GM19455 (cell line): ENCODE measurements at regions not wholly inside any gene's neighbourhood (a gene's known extent, or its start where the extent isn't known, plus 50 kb on each side); places are given as distances from the start of the nearest gene placed in this dataset.
A peak's percentile ranks its signal among the peaks of the same experiment; 100 is the strongest.

ENCODE experiments used
- ATAC-seq: cut with Tn5 transposase; IDR thresholded peaks from one replicate; pipeline ENCODE4 v1.9.1; 2021; ENCODE audit not compliant: unreplicated experiment

DNA sequence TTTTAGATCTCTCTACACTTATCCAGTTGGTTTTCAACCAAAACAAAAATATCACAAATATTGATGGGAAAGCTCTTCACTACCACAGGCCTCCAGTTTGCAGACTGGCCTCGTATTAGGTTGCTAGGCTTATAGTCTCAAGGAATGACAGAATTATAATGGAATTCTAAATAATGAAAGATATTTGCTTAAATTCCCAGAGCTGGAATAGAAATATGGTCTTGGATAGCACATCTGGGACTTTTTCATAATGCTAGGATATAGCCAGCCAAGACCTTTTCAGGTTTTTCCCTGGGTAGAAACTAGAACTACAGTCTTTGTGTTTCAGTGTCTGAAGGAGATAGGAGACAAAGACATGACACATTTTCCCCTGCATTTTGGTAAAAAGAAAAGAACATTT lies 121.9 kb upstream of the STAC start:
- no peak for ATAC-seq

DNA sequence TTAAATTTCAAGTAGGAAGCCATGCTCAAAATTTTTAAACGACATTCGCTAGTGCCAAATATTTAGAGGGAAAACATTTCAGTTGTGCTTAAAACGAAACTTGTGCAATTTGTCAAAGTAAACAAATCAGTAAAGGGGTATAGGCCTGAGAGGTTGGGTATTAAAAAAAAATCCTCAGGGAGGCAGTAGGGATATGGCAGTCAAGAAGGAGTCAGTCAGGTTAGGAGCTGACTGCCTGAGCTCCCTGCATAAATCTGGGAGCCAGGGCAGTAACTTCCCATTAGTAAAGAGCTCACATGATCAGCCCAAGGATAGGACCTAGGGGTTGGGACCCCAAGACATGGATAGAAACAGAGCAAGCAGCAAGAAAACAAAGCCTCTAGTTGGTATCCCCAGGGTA lies 120.7 kb upstream of the STAC start:
- no peak for ATAC-seq

DNA sequence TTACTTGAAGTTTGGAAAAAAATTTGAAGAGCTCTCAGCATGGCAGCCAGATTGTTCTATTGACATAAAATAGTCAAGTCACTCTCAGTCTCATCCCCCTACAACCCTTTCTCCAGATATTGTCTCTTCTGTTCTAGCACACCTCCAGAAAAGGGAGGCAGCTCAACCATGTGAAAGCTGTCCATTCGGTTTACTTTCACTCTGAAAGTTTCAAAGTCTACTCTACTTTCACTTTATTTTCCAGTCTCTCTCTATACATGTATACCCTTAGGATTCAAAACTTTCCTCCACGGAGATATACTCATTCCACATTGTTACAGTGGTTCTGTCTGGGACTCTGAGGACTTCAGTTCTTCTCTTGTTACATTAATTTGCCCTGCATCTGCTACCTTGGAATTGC lies 111.0 kb upstream of the STAC start:
- ATAC-seq: no peak

DNA sequence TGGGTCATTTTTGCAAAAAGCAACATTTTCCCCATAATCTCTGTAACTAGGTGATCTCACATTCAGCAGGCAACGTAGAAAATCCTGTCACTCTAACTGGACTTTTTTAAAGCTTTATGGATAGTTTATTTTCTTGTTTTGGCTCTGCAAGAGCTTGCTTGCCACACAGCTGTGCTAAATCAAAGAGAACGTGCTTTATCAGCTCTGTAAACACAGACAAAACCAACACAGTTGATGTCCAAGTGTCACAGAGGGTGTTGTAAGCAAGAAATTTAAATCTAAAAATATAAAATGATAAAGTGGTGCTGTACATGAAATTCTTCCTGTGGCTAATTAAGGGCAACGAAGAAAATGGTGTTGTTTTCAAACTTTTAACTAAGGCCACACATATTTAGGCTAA lies 97.5 kb upstream of the STAC start:
- ATAC-seq: no peak

DNA sequence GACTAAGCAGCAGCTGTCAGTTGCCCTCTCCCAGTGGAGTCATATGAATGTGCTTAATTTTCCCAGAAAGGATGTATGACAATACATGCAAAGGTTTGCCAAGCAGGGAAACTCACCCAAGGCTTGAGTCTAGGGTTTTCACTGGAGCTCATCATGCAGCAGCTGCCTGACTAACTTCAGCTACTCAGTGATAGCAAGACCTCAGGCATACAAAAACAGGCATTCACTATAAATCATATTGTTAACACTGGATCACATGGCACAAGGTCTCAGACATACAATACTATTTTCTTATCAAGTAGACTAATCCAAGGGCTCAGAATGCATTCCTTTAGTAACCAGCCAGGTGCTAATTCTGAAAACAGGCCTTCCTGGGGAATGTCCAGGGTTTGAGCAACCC lies 85.0 kb upstream of the STAC start:
- ATAC-seq: no peak

DNA sequence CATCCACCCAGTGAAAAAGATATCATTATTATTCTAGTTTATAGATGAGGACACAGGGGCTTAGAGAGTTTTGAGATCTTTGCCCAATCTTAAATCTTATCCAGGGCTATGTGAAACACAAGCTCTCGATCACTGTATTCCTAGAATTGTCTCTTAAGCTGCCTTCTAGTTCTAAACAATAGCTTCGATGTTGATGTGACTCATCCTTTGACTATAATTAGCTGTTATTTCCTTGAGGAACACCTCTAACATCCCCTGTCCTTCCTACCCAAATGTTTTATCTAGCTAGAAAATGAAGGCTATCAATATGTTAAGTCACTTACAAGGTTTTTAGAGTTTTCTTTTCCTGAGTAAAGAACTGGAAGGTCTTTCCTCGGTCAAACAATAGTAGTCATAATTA lies 83.1 kb upstream of the STAC start:
- no peak for ATAC-seq

DNA sequence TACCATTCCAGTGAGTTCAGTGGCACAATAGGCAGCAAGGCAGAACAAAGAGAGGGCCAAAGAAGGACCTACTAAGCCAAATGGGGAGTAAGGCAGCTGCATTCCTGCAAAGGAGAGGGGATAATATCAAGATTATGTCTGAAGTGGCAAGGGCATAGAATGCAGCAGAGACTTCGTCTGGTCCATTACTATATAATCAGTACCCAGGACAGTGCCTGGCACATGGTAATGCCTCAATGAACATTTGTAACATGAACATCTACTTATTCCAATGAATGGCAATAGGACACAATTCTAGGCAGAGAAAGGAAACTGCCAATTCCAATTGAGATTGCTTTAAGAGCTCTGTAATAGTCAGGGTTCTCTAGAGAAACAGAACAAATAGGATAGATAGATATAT lies 82.1 kb upstream of the STAC start:
- ATAC-seq: no peak

DNA sequence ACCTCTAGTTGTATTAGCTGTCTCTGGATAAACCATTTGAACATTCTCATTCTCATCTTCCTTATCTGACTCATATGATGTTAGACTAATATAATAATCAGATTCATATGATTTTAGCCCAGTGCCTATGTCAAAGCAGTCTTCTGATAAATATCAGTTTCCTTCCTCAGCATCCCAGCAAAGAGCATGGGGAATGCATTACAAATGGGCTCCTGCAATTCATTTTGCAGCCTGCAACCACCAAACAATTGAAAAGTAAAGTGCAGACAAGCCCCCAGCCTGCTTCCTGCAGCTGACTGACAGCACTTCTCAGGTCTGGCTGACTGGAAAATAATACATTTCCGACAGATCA lies 78.2 kb upstream of the STAC start:
- no peak for ATAC-seq

DNA sequence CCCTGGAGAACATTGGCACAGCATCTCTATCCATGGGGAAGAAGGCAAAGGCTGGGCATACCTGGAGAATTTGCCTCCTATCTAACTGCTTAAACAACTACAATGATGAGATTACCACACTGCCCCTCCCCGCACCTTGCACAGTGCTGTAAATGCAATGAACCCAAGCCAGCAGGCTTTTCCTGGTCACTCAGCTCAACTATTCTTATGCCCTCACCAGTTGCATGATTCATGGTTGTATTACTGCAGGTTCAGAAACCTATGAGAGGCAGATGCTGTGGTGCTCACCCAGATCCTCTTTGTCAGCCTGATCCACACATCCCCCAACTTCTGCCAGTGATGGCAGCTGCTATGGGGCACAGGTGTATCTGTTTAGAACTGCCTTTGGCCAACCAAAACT lies 77.7 kb upstream of the STAC start:
- no peak for ATAC-seq

DNA sequence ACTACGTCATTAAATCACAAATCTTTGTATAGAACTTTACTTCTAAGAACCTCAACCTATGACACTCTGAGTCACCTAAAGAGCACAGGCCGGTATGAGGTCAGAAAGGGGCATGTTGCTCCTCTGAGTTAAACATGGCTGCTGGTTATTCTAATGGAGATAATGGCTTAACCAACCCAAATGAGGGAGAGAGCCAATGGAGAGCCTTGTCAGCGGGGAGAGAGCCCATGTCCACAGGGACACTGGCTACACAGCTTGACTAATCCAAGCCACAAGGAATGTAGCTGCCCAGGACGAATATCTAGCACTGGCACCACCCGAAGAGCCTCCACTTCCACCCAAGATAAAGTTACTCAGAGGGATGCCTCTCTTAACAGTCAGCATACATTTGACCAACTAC lies 77.0 kb upstream of the STAC start:
- no peak for ATAC-seq

DNA sequence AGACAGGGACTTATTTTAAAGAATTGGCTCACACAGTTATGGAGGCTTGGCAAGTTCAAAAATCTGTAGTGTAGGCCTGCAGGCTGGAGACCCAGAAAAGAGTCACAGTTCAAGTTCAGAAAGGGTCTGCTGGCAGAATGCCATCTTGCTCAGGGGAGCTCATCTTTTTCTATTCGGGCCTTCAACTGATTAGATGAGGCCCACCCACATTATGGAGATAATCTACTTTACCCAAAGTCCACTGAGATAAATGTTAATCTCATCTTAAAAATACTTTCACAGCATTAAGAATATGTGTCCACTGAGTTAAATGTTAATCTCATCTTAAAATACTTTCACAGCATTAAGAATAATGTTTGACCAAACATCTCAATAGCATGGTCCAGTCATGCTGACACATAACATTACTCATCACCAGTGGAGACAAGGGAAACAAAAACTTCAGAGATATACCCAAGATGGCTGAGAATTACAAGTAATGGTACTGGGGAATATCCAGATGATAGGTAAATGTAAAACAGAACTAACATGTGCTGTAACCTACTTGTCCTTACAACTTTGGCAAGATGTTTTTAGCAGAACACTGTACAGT lies 74.3 kb upstream of the STAC start:
- no peak for ATAC-seq

DNA sequence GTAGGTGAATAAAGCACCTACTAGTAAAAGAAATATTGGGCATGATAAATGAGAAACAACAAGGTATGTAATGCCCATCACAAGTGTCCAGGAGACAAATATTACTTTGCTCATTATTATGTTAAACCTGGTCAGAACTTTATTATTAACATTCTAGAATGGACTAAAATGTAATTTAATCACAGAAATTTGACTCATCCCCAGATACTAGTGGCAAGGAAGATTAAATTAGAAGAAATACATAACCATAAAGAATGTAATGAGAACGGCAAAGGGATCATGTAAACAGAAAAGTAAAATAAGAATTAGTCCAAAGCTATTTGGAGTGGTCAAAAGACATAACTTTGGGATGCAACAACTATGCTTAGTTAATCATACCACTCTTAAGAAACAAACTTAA lies 71.2 kb upstream of the STAC start:
- no peak for ATAC-seq

DNA sequence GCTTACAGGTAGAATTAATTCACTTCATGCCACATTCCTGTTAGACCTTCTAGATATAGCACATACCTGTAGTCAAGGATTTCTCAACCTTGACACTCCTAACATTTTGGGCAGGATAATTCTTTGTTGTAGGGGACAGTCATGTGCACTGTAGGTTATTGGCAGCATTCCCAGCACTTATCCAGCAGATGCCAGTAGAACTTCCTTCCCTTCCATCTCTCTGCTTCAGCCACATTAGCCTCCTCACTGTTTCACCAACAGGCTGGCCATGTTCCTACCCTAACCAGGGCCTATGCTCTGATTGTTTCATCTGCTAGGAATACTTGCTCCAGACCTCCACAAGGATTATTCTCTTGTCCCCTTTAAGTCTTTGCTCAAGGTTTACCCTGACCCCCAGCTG lies 68.0 kb upstream of the STAC start:
- no peak for ATAC-seq

DNA sequence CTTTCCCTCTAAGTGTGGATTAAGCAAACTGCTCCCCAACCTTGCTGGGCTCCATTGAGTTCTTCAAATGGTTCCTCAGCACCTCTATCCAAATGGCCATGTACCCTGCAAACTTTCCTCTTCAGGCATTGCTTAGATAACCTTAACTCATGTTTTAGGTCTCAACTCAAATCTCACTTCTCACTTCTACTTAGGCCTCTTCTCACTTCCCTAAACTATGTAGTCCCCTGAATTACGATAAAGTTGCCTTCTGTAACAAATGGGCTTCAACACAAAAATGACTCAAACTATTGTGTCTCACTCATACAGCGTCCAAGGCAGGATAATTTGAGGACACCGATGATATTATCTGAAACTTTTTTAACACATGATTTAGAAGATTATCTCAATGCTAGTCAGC lies 62.4 kb upstream of the STAC start:
- ATAC-seq: peak; percentile 68

DNA sequence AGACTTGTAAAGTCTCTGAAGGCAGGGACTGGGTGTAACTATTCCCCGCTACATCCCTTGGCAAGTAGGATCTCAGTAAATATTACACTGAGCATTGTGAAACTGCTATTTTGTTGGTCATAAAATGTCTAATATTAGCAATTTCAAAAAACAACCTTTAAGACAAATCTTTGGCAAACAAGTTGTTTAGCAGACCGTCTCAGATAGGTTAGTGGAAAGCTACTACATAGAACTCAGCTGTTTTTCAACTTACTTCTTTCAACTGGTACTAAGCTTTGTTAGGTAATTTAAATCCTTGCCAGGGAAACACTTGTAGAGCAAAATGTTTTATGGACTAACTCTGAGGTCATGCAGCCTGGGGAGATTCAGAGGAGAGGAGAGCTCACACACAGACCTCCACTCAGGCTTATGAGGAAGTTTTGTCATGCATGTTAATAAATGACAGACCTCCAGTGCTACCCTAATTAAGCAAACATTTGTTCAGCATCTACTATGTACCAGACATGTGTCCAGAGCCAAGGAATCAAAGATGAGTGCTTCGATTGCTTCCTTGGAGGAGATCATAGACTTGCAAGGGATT lies 61.6 kb upstream of the STAC start:
- ATAC-seq: no peak

DNA sequence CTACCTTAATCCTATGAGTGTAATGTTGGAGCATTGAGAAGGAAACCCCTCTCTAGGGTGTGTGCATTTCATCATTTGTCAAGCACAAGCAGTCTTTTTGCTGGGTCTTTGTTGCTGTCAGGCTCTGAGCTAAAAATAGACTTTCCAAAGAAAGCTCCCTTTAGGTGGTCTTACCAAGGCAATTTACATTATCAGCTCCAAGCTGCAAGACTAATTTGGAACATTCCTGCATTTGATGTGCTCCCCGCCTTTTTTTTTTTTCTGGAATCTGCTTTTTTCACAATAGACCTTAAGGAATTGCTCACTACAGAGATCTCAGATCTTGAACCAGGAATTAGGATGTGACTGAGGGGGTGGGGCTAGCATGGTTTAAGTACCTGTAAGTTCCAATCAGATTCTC lies 60.6 kb upstream of the STAC start:
- ATAC-seq: no peak
